GM18505 (cell line): ENCODE measurements at regions not wholly inside any gene's neighbourhood (a gene's known extent, or its start where the extent isn't known, plus 50 kb on each side); places are given as distances from the start of the nearest gene placed in this dataset.

Experiments used
- ATAC-seq: cut with Tn5 transposase; IDR thresholded peaks from one replicate; pipeline ENCODE4 v1.9.1; 2021; ENCODE audit not compliant: unreplicated experiment
- POLR2A ChIP-seq: IDR thresholded peaks from 4 replicates; pipeline ENCODE4 v1.6.1; 2011; ENCODE audit warnings: borderline replicate concordance; ENCODE audit not compliant: insufficient read depth, insufficient read length; ENCODE audit errors: extremely low read depth

DNA sequence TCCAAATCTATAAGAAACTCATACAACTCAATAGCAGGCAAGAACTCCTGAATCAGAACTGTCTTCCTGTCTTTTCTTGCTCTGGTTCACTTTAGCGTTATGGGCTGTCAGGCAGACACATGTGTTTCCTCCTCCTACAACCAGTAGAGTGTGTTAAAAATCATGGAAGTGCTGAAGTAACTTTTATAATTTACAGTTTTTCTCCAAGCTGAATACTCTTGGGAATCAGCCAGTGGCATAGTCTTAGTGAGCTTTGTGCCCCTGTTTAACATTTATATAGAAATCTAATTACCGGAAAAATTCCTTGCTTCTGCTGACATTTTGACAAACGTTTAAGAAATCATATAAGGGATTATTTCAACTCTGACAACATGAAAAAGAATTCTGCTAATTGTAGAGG, 113.1 kb upstream of the RGS18 start:
- ATAC-seq = no peak
- TF ChIP-seq POLR2A = no peak

DNA sequence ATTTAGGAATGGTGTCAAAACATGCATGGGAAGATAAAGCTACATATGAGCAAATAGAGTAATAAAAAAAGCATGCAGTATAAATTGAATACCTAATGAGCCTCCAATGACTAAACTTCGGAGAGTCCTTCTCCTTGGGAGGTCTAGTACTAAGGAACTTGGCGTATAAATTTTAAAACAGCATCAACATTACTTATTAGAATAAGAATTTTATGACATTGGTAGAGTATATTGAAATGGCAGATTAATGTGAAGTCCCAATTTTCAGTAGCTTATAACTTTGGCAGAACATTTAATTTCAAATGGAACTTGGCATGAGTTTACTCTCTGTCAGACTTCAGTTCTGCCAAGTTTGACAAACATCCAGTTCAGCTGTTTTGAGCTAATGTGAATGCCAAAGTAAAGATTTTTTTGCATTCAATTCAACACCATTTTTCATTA, 104.7 kb upstream of the RGS18 start:
- ATAC-seq = no peak
- TF ChIP-seq POLR2A = no peak

DNA sequence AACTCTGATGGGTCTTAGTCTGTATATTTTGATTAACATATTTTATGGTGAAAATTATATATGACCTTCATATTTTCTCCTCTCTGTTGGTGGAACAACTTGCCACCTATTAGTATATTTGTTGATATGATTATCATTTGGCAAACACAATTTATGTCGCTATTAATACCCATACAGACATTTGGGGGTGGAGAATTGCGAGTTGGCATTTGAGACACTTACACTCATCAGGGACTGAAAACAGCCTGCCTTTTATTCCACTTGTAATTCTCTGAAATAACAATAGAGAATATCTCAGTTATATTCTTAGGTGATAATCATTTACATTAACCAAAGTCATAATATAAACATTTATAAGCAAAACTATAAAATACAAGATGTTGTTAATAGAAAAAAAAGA, 100.5 kb upstream of the RGS18 start:
- no peak for TF ChIP-seq POLR2A
- no peak for ATAC-seq

- TF ChIP-seq POLR2A = no peak
- ATAC-seq = no peak
Observed at GRCh38 chr1:192059407-192059806, 98.9 kb upstream of the RGS18 start.

- ATAC-seq = no peak
Observed at GRCh38 chr1:192061556-192061955, 96.7 kb upstream of the RGS18 start.

GRCh38 chr1:192065087-192065486, 93.2 kb upstream of the RGS18 start:
- ATAC-seq = no peak
- no peak for TF ChIP-seq POLR2A

More at GRCh38 chr1:192061556-192061955, 96.7 kb upstream of the RGS18 start:
- no peak for TF ChIP-seq POLR2A

GRCh38 chr1:192066202-192066601, 92.1 kb upstream of the RGS18 start:
- TF ChIP-seq POLR2A = no peak
- no peak for ATAC-seq

GRCh38 chr1:192067360-192067759, 90.9 kb upstream of the RGS18 start:
- ATAC-seq = no peak
- no peak for TF ChIP-seq POLR2A

- ATAC-seq = no peak
- no peak for TF ChIP-seq POLR2A
Observed at GRCh38 chr1:192070213-192070612, 88.0 kb upstream of the RGS18 start.

- TF ChIP-seq POLR2A = no peak
- ATAC-seq = no peak
Observed at GRCh38 chr1:192080684-192081083, 77.6 kb upstream of the RGS18 start.

GRCh38 chr1:192081359-192081758, 76.9 kb upstream of the RGS18 start:
- TF ChIP-seq POLR2A = no peak
- ATAC-seq = no peak

GRCh38 chr1:192086644-192087043, 71.6 kb upstream of the RGS18 start:
- TF ChIP-seq POLR2A = no peak
- no peak for ATAC-seq

DNA sequence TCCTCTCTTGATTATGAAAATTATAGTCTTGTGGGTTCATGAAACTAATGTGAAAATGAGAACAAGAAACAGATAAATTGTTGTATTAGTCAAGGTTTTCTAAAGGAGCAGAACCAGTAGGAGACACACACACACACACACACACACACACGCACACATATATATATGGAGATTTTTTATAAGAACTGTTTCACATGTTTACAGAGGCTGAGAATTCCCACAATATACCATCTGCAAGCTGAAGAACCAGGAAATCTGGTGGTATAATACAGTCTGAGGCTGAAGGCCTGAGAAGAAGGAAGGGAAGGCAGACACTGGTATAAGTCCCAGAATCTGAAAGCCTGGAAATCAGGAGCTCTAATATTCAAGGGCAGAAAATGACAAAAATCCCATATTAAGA, 70.9 kb upstream of the RGS18 start:
- no peak for ATAC-seq
- TF ChIP-seq POLR2A = no peak

GRCh38 chr1:192088496-192088895, 69.8 kb upstream of the RGS18 start:
- no peak for ATAC-seq
- no peak for TF ChIP-seq POLR2A

- no peak for ATAC-seq
- no peak for TF ChIP-seq POLR2A
Observed at GRCh38 chr1:192098001-192098400, 60.3 kb upstream of the RGS18 start.
